Tibial nerve (tissue), 4 donors: ENCODE measurements at regions not wholly inside any gene's neighbourhood (a gene's known extent, or its start where the extent isn't known, plus 50 kb on each side); places are given as distances from the start of the nearest gene placed in this dataset.

Source experiments
- DNase-seq, 2 donors: peaks; one replicate each; pipeline ENCODE4 v3.0.0-alpha.2; 2019; ENCODE audit warnings: low spot score in 2 of 2
- H3K27ac ChIP-seq, 4 donors: fragments of 200-600 bp; sonication (generic) in 3 of 4; one replicate each; pipeline ENCODE4 v1.5.1; 2017 to 2019; ENCODE audit warnings: mild to moderate bottlenecking in 1 of 4
- H3K27me3 ChIP-seq, 2 donors: fragments of 200-600 bp; sonication (generic) in 1 of 2; one replicate each; pipeline versions ENCODE4 v1.5.1 to v1.6.0; 2017 to 2019
- H3K36me3 ChIP-seq, 3 donors: fragments of 200-600 bp; sonication (generic); one replicate each; pipeline ENCODE4 v1.5.1; 2018 to 2019
- H3K4me1 ChIP-seq, 4 donors: fragments of 200-600 bp; sonication (generic) in 3 of 4; one replicate each; pipeline ENCODE4 v1.5.1; 2017 to 2019
- H3K4me3 ChIP-seq, 4 donors: fragments of 200-600 bp; sonication (generic) in 3 of 4; one replicate each; pipeline ENCODE4 v1.5.1; 2017 to 2019; ENCODE audit warnings: mild to moderate bottlenecking in 1 of 4, moderate library complexity in 1 of 4
- H3K9me3 ChIP-seq, 4 donors: fragments of 200-600 bp; sonication (generic) in 3 of 4; one replicate each; pipeline ENCODE4 v1.5.1; 2017 to 2019
- EP300 ChIP-seq, 2 donors: sonication (generic); formaldehyde crosslinking; IDR thresholded peaks; one replicate each; pipeline ENCODE4 v1.6.1; 2017; ENCODE audit warnings: antibody characterized with exemption in 2 of 2, mild to moderate bottlenecking in 1 of 2
- POLR2A ChIP-seq, 2 donors: fragments of 450-650 bp; IDR thresholded peaks; one replicate each; pipeline ENCODE4 v1.6.1; 2017; ENCODE audit warnings: antibody characterized with exemption in 2 of 2, mild to moderate bottlenecking in 2 of 2, moderate library complexity in 2 of 2
- WGBS, 2 donors: methylation state at CpG; one replicate each; pipeline ENCODE4 v1.1.5; 2018; 5-methylcytosine and 5-hydroxymethylcytosine counted together
- TF ChIP-seq, protein P1 (sequence below), 5 experiments: fragments of 200-600 bp in 3 of 5; fragments of 450-650 bp in 2 of 5; sonication (generic) in 3 of 5; IDR thresholded peaks; one replicate each; pipeline ENCODE4 v1.5.1; 2016 to 2019; ENCODE audit warnings: antibody characterized with exemption in 5 of 5, mild to moderate bottlenecking in 3 of 5, moderate library complexity in 2 of 5

DNA sequence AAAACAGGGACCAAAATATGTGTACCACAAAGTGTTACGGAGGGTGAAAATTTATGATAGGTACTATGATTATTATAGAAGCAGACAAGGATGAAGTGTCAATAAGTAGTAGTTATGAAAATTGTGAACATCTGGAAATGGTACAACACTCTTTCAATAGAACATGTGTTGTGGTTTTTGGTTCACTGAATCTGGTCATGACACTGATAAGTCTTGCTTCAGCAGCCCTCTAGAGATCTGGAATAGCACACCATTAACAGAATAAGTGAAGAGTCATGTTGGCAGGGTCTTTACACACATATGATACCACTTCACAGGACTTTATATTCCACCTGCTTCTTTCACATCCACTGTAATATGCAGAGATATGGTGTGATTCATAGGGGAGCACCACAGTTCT is 985.2 kb upstream of the SEMA6D start:
- WGBS, 2 donors, result 68 to 80% methylated on average over 1 of the region's 1 CpG
- DNase-seq, result no peak
- Histone ChIP-seq H3K9me3 (peaks cover 0 to 25% (median 4%) of the 10 kb centered on the region in 4 donors), H3K27me3 (no peaks in the 10 kb centered on the region), H3K36me3 (no peaks in the 10 kb centered on the region), H3K4me1 (no peaks in the 10 kb centered on the region), H3K27ac (no peak overlapping the region), H3K4me3 (no peak overlapping the region)
- TF ChIP-seq POLR2A (IDR thresholded peaks at IDR 0.05) (no peak), EP300 (IDR thresholded peaks at IDR 0.05) (no peak)
- TF ChIP-seq, protein P1, sequence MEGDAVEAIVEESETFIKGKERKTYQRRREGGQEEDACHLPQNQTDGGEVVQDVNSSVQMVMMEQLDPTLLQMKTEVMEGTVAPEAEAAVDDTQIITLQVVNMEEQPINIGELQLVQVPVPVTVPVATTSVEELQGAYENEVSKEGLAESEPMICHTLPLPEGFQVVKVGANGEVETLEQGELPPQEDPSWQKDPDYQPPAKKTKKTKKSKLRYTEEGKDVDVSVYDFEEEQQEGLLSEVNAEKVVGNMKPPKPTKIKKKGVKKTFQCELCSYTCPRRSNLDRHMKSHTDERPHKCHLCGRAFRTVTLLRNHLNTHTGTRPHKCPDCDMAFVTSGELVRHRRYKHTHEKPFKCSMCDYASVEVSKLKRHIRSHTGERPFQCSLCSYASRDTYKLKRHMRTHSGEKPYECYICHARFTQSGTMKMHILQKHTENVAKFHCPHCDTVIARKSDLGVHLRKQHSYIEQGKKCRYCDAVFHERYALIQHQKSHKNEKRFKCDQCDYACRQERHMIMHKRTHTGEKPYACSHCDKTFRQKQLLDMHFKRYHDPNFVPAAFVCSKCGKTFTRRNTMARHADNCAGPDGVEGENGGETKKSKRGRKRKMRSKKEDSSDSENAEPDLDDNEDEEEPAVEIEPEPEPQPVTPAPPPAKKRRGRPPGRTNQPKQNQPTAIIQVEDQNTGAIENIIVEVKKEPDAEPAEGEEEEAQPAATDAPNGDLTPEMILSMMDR (IDR thresholded peaks at IDR 0.05), result no peak

DNA sequence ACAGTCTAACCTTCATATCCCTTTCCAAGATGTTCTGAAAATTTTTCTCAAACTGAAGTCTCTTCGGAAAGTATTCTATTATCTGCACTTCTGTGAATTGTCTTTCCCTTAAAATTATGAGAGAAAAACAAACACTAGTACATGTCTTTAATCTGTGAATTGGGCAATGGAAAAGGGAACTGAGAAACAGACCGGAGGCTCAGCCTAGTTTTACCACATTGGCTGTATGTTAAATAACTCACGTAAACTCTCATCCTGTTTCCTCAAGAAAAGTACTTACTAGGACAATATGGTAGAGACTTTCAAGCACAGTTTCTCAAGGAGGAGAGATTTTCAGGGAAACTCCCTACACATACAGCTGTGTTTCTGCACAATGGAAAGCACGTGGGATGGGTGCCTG is 982.2 kb upstream of the SEMA6D start:
- H3K9me3 ChIP-seq, result no peaks in the 10 kb centered on the region
- DNase-seq, result no peak
- H3K4me3 ChIP-seq, result no peak overlapping the region
- H3K36me3 ChIP-seq, result no peaks in the 10 kb centered on the region
- H3K27me3 ChIP-seq, result no peaks in the 10 kb centered on the region
- no peaks in the 10 kb centered on the region for H3K4me1 ChIP-seq
- no peak overlapping the region for H3K27ac ChIP-seq
- TF ChIP-seq EP300 (IDR thresholded peaks at IDR 0.05) (no peak), POLR2A (IDR thresholded peaks at IDR 0.05) (no peak)
- TF ChIP-seq, protein P1 (IDR thresholded peaks at IDR 0.05), result no peak
- WGBS, 2 donors, result 77 to 82% methylated on average over 4 of the region's 4 CpGs

DNA sequence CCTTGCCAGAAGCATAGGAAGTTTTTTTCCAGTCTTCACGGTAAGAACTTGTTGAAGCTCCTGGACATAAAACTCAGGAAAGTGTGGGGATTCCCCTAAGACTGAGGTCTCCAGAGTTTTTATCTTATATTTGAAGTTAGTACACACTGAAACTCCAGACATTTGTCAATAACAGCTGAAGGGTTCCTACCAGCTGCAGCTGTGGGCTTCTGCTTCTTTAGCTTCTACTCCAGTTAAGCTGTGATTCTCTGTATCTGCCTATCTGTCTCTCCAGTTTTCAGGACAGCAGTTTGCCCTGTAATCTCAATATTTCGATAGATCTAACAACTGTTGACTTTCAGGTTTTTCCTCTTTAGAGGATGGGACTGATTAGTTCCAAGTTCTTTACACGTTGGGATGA is 966.0 kb upstream of the SEMA6D start:
- Histone ChIP-seq H3K4me3 (no peak overlapping the region), H3K36me3 (no peaks in the 10 kb centered on the region), H3K9me3 (no peaks in the 10 kb centered on the region), H3K27ac (no peak overlapping the region), H3K4me1 (no peaks in the 10 kb centered on the region), H3K27me3 (no peaks in the 10 kb centered on the region)
- TF ChIP-seq, protein P1 (IDR thresholded peaks at IDR 0.05), result no peak
- TF ChIP-seq POLR2A (IDR thresholded peaks at IDR 0.05), result no peak
- no peak for TF ChIP-seq EP300 (IDR thresholded peaks at IDR 0.05)
- DNase-seq, result no peak
- 58 to 70% methylated on average over 3 of the region's 3 CpGs for WGBS, 2 donors

DNA sequence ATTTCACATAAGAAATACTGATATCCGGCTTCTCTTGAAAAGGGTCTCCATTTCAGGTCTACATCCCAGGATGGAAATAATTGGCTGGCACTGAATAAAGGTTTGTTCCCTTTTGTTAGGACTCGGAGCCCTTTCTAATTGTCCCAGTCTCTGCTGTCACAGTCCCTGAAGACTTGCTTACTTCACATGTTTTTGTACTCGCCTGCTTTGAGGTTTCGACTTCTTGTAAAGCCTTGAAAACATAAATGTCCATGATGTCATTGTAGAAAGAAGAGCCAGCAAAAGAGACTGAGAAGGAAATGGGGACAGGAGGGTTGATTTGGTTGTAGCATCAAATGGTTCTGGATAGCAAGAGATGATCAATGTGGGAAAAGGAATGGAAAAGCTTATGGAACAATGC is 963.4 kb upstream of the SEMA6D start:
- no peak for DNase-seq
- Histone ChIP-seq H3K4me1 (no peaks in the 10 kb centered on the region), H3K4me3 (no peak overlapping the region), H3K27me3 (no peaks in the 10 kb centered on the region), H3K36me3 (no peaks in the 10 kb centered on the region), H3K9me3 (no peaks in the 10 kb centered on the region), H3K27ac (no peak overlapping the region)
- TF ChIP-seq EP300 (IDR thresholded peaks at IDR 0.05) (no peak), POLR2A (IDR thresholded peaks at IDR 0.05) (no peak)
- TF ChIP-seq, protein P1 (IDR thresholded peaks at IDR 0.05), result no peak
- WGBS, 2 donors, result 81 to 82% methylated on average over 4 of the region's 4 CpGs

DNA sequence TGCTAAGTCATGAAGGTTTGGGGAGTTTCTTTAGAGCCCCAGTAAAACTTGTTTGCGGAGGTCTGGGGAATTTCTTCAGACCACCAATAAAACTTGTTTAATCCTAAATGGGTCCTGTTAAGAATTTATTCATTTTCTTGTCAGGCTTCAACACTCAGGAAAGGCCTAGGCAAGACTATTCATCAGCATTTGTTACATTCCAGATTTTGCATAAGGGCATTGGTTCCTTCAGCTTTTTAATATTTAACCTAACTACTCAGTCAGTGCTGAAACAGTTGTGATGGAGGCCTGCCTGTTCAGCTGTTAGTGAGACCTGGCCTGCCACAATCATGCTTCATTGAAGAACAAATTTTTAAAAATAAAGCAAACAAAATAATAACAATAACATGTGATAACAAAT is 954.2 kb upstream of the SEMA6D start:
- Histone ChIP-seq H3K4me1 (no peaks in the 10 kb centered on the region), H3K27me3 (no peaks in the 10 kb centered on the region), H3K9me3 (peaks cover 0 to 2% (median 0%) of the 10 kb centered on the region in 4 donors), H3K36me3 (no peaks in the 10 kb centered on the region), H3K4me3 (no peak overlapping the region), H3K27ac (no peak overlapping the region)
- no peak for TF ChIP-seq POLR2A (IDR thresholded peaks at IDR 0.05)
- no peak for TF ChIP-seq EP300 (IDR thresholded peaks at IDR 0.05)
- TF ChIP-seq, protein P1 (IDR thresholded peaks at IDR 0.05), result no peak
- DNase-seq, result no peak
- 86 to 100% methylated on average over 1 of the region's 1 CpG for WGBS, 2 donors
